ENCODE measurements at regions not wholly inside any gene's neighbourhood (a gene's known extent, or its start where the extent isn't known, plus 50 kb on each side); places are given as distances from the start of the nearest gene placed in this dataset.

- DNase-seq (ENCODE audit: low read depth) = no peak
Measured at GRCh38 chr18:39863916-39864315, 2091.1 kb upstream of the PIK3C3 start.

- DNase-seq (ENCODE audit: low read depth) = no peak
Measured at GRCh38 chr18:39862341-39862740, 2092.7 kb upstream of the PIK3C3 start.

DNA sequence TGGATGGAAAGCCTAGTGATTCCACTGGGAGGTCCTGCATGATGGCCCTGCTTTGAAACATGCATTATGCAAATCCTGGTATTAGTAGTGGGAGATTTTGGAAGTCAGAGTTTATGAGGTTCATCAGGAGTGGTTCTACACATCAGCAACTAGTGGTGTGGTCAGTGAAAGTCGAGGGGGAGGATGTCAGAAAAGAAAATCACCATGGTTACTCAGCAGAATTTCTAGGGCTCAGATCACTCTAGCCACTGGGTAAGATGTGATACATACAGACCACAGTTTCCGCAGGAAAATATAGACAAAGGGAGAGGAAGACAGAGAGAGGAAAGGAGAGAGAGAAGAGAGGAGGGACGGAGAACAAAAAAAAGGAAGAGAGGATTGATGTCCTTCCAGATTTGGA lies 2100.7 kb upstream of the PIK3C3 start:
- no peak for DNase-seq (ENCODE audit: low read depth)

GRCh38 chr18:39846265-39846664 lies 2108.8 kb upstream of the PIK3C3 start:
- DNase-seq (ENCODE audit: low read depth) = no peak

GRCh38 chr18:39845631-39846030 lies 2109.4 kb upstream of the PIK3C3 start:
- DNase-seq (ENCODE audit: low read depth) = no peak

DNA sequence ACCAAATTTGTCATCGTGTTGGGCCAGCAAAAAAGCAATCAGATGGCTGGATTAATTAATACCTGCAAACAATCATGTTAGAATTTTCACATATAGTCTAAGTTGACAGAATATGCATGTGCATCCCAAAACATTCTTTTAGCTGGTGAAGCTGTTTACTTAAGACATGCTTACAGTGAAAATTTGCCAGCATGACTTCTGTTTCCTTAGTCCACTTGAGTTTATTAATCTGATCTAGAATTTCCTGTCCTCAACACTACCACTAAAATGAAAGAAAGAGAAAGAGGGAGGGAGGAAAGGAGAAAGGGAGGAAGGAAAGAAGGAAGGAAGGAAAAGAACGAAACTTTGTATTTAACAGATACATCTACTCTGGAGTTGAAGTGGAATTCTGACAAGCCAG lies 2109.9 kb upstream of the PIK3C3 start:
- DNase-seq (ENCODE audit: low read depth) = no peak

- no peak for DNase-seq (ENCODE audit: low read depth)
Measured at GRCh38 chr18:39843546-39843945, 2111.5 kb upstream of the PIK3C3 start.

DNA sequence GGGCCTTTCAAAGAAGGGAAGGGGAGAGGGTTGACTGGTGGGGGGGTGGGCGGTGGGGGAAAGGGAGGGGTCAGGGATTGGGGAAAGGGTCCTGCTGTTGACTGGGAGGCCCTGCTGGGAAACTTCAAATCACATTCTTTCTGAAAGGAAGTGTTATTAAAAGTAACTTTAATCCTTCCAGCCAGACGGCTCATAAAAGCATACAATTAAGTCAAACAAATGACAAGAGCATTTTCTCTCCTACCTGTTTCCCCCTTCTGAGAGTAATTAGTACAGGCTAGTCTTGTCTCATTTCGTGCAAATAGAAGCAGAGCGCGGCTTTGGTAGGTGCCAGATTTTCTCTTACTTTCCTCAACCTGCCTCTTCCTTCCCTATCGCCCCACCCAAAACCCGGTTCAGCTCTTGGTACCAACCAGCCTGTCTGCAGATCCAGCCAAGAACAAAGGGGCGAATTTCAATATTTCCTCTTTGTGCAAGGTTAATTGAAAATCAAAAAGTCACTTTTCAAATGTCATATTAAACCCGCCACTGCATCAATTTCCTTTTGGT lies 2112.6 kb upstream of the PIK3C3 start:
- DNase-seq (ENCODE audit: low read depth) = no peak

- no peak for DNase-seq (ENCODE audit: low read depth)
Measured at GRCh38 chr18:39841482-39842365, 2113.3 kb upstream of the PIK3C3 start.

- DNase-seq (ENCODE audit: low read depth) = no peak
Measured at GRCh38 chr18:39840856-39841481, 2114.1 kb upstream of the PIK3C3 start.

GRCh38 chr18:39840406-39840805 lies 2114.6 kb upstream of the PIK3C3 start:
- no peak for DNase-seq (ENCODE audit: low read depth)

DNA sequence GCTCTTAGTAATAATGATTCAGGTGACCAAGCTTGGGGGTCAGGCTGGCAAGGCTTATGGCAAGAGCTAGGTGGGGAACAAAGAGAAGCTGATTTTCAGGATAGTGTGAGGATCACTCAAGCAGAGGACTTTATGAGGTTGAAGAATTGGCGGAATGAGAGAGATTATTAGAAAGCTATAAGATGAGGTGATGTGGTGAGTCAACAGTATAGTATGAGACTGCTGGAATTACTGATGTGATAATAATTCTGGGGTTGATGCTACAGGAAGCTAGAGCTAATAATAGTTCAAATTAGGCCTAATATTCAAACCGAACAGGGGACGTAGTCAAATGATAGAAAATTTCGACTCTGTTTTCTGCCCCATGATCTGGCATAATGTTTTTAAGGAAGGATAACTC lies 2115.3 kb upstream of the PIK3C3 start:
- no peak for DNase-seq (ENCODE audit: low read depth)

- no peak for DNase-seq (ENCODE audit: low read depth)
Measured at GRCh38 chr18:39838831-39839230, 2116.2 kb upstream of the PIK3C3 start.

DNA sequence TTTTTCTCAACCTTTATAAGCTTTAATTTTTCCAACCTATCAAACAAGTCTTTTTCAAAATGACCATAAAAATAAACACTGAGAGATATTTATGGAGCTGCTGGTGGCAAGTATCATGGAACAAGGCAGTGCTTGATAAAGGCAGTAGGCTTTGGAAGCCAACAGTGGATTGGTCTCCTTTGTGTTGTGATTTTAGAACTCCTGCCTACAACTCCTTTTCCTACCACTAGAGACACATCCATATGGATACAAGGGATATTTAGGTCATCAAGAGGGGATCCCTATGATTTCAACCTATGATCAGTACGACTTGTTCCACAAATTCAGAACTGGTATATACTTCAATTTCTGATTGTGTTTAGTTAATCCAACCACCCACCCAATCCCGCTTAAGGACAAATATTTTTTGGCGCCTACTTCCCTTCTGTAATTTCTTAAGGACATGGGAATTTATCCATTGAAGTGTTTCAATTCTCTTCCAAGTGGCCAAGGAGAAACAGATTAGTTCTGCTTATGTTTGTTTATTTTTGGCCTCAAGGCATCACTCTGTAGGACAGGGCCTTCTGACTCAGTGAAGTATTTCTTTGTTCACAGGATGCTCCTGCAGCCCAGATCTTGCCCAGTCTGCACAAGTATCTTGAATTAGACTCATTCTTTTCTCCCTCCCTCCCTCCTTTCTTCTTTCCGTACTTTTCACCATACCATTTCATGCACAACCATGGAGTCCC lies 2119.6 kb upstream of the PIK3C3 start:
- DNase-seq (ENCODE audit: low read depth) = no peak

- DNase-seq (ENCODE audit: low read depth) = no peak
Measured at GRCh38 chr18:39834636-39835035, 2120.4 kb upstream of the PIK3C3 start.

- no peak for DNase-seq (ENCODE audit: low read depth)
Measured at GRCh38 chr18:39825485-39826150, 2129.4 kb upstream of the PIK3C3 start.

GRCh38 chr18:39806525-39806924 lies 2148.5 kb upstream of the PIK3C3 start:
- DNase-seq (ENCODE audit: low read depth) = no peak

- DNase-seq (ENCODE audit: low read depth) = no peak
Measured at GRCh38 chr18:39805218-39805617, 2149.8 kb upstream of the PIK3C3 start.

- no peak for DNase-seq (ENCODE audit: low read depth)
Measured at GRCh38 chr18:39802648-39803229, 2152.3 kb upstream of the PIK3C3 start.

DNA sequence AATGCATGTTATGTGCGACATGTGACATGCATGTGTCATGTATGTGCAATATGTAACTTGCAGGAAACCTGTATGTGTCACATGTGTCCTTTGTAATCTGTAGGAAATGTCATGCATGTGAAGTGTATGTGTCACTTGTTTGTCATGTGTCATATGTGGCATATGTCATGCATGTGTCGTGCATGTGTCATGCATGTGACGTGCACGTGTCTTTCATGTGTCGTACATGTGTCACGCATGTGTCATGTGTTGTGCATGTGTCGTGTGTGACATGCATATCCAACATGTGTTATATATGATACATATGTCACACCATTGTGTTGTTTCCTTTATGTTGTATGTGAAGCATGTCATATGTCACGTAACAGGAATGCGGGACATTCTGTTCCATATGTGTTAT lies 2153.2 kb upstream of the PIK3C3 start:
- no peak for DNase-seq (ENCODE audit: low read depth)

- DNase-seq (ENCODE audit: low read depth) = no peak
Measured at GRCh38 chr18:39801010-39801409, 2154.0 kb upstream of the PIK3C3 start.

- no peak for DNase-seq (ENCODE audit: low read depth)
Measured at GRCh38 chr18:39799006-39799405, 2156.0 kb upstream of the PIK3C3 start.

All from T-helper 22 cell (primary cell).